PC-9 (cell line): ENCODE measurements at regions not wholly inside any gene's neighbourhood (a gene's known extent, or its start where the extent isn't known, plus 50 kb on each side); places are given as distances from the start of the nearest gene placed in this dataset.

Source experiments
- EZH2 ChIP-seq: fragments of 200-600 bp; sonication (generic); IDR thresholded peaks from 2 replicates; pipeline ENCODE4 v1.8.0; 2017; ENCODE audit warnings: antibody characterized with exemption, low read depth
- TF ChIP-seq, protein P1 (sequence below): fragments of 200-600 bp; sonication (generic); conservative IDR thresholded peaks from 2 replicates; pipeline ENCODE4 v1.6.1; 2017; ENCODE audit warnings: mixed run types, antibody characterized with exemption, mild to moderate bottlenecking, moderate library complexity

DNA sequence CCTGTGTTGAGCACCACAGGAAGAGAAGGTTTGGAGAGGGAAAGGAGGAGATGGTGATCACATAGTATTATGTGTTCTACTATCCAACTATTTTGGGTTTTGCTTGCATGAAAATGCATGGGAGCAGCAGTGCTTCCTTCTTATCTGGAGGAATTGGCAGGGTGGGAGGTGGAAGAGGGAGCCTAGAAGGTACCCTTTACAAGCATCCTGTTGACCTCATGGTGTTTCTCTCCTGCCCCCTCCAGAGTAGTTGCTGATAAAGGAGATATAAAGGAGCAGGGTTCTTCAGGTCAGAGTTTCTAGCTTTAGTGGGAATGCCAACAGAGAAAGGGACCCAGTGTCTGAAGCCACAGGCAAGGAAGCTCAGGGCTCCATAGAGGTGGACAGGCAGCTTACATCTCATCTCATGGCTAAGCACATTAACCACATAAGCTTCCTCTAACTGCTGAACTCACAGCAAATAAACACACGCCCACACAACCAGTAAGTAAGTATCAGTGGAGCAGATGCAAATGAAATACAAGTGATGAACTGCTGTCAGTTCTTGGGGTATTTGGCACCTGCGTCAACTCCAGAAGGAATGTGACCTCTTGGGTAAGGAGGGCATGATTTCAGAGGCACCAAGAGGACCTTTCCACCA lies 174.2 kb upstream of the SLC38A2 start:
- TF ChIP-seq, protein P1, sequence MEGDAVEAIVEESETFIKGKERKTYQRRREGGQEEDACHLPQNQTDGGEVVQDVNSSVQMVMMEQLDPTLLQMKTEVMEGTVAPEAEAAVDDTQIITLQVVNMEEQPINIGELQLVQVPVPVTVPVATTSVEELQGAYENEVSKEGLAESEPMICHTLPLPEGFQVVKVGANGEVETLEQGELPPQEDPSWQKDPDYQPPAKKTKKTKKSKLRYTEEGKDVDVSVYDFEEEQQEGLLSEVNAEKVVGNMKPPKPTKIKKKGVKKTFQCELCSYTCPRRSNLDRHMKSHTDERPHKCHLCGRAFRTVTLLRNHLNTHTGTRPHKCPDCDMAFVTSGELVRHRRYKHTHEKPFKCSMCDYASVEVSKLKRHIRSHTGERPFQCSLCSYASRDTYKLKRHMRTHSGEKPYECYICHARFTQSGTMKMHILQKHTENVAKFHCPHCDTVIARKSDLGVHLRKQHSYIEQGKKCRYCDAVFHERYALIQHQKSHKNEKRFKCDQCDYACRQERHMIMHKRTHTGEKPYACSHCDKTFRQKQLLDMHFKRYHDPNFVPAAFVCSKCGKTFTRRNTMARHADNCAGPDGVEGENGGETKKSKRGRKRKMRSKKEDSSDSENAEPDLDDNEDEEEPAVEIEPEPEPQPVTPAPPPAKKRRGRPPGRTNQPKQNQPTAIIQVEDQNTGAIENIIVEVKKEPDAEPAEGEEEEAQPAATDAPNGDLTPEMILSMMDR, result no peak
- TF ChIP-seq EZH2, result no peak
